SK-N-MC (cell line): ENCODE measurements at regions not wholly inside any gene's neighbourhood (a gene's known extent, or its start where the extent isn't known, plus 50 kb on each side); places are given as distances from the start of the nearest gene placed in this dataset.

Experiments
- EZH2 ChIP-seq: fragments of 200-600 bp; sonication (generic); IDR thresholded peaks from one replicate; pipeline ENCODE4 v1.6.1; 2017; ENCODE audit warnings: antibody characterized with exemption
- FOXP2 ChIP-seq: optimal IDR thresholded peaks from 2 replicates; pipeline ENCODE3; 2011; ENCODE audit warnings: mild to moderate bottlenecking, moderate library complexity; ENCODE audit not compliant: insufficient read depth; ENCODE audit errors: extremely low read length, control extremely low read depth
- POLR2AphosphoS5 ChIP-seq: IDR thresholded peaks from 2 replicates; pipeline ENCODE4 v1.6.1; 2012; ENCODE audit warnings: mild to moderate bottlenecking, low read depth, low read length, borderline replicate concordance

DNA sequence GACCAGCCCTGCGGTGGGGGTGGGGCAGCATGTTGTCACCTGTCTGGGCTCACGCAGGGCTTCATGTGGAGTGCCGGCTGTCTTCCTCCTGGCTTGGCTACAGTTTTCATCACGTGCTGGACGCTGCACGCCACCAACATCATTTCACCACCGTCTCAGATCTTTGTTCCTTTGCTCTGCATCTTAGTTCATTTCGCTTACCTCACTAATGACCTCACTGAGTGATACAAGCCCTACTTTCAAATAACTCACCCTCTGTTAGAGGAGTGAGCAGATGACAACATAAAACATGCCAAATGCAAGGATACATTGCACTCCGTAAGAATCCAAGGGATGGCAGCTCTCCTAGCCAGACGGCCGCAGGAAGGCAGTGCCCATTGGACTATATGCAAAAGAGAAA lies 527.5 kb downstream of the GALR1 start:
- TF ChIP-seq POLR2AphosphoS5 (no peak), EZH2 (no peak), FOXP2 (no peak)
